Epithelial cell of esophagus (primary cell): ENCODE measurements at regions not wholly inside any gene's neighbourhood (a gene's known extent, or its start where the extent isn't known, plus 50 kb on each side); places are given as distances from the start of the nearest gene placed in this dataset.

Source experiments
- DNase-seq: peaks from one replicate; pipeline ENCODE4 v3.0.0; 2010; ENCODE audit warnings: low read depth
- H3K4me3 ChIP-seq: 2 replicates; pipeline ENCODE4 v1.5.1; 2011; ENCODE audit warnings: mild to moderate bottlenecking, low read length, control low read depth
- TF ChIP-seq, protein P1 (sequence below): IDR thresholded peaks from 2 replicates; pipeline ENCODE4 v1.5.1; 2011; ENCODE audit warnings: low read depth, mild to moderate bottlenecking, low read length, control low read depth, inconsistent platforms; ENCODE audit not compliant: insufficient read depth; ENCODE audit errors: missing control alignments

DNA sequence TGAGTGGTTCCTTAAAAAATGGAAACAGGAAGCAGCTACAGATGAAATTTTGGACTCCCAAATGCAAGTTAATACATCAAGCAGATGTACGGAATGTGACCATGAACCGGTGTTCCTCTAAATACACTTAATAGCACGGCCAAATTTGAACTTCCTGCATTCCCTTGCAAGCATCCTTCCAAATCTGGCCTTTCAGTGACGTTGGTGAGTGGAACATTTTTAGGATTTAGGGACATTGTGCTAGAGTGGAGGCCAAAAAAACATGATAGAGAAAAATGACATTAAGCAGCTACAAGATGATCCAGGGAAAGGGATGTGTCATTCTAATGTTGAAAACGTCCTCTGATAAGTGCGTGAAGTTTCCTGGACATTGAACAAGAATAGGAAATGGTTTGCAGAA is 62.1 kb downstream of the CTAGE1 start:
- H3K4me3 ChIP-seq = no peak overlapping the region
- no peak for DNase-seq
- TF ChIP-seq, protein P1, sequence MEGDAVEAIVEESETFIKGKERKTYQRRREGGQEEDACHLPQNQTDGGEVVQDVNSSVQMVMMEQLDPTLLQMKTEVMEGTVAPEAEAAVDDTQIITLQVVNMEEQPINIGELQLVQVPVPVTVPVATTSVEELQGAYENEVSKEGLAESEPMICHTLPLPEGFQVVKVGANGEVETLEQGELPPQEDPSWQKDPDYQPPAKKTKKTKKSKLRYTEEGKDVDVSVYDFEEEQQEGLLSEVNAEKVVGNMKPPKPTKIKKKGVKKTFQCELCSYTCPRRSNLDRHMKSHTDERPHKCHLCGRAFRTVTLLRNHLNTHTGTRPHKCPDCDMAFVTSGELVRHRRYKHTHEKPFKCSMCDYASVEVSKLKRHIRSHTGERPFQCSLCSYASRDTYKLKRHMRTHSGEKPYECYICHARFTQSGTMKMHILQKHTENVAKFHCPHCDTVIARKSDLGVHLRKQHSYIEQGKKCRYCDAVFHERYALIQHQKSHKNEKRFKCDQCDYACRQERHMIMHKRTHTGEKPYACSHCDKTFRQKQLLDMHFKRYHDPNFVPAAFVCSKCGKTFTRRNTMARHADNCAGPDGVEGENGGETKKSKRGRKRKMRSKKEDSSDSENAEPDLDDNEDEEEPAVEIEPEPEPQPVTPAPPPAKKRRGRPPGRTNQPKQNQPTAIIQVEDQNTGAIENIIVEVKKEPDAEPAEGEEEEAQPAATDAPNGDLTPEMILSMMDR = no peak

DNA sequence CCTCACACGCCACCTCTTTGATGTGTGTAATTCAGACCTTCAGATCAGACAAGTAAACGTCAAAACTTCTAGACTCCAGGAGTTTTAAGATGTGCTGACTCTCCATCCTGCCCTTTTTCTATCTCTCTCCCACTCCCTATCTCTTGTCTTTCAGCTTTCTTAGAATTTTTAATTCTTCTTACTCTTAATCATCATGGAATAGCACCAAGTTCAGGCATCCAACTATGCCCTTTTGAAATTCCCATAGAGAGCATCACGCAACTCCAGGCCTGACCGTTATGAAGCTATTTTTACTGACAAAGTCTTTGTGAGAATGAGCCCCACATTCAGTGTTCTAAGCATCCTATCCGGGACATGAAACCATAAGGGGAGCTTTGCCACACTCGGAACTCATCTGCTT is 62.6 kb downstream of the CTAGE1 start:
- TF ChIP-seq, protein P1 = no peak
- DNase-seq = no peak
- no peak overlapping the region for H3K4me3 ChIP-seq

DNA sequence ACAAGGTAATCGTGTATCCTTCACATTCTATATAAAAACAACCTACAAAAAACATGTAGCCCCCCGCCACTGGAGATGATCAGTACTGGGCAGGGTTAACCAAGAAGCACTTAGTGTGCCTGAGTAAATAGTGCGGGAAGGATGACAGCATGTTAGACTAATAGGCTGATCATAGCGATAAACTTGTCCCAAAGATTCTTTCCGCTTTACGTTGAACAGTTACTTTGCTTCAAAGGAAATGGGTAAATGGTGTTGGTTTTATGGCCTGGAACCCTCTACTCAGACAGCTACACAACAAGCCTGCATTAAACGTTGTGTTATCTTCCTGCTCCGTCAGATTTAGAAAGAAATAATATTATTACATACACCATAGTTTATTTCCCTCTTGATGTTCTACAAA is 67.7 kb downstream of the CTAGE1 start:
- TF ChIP-seq, protein P1 = no peak
- no peak for DNase-seq
- no peak overlapping the region for H3K4me3 ChIP-seq

DNA sequence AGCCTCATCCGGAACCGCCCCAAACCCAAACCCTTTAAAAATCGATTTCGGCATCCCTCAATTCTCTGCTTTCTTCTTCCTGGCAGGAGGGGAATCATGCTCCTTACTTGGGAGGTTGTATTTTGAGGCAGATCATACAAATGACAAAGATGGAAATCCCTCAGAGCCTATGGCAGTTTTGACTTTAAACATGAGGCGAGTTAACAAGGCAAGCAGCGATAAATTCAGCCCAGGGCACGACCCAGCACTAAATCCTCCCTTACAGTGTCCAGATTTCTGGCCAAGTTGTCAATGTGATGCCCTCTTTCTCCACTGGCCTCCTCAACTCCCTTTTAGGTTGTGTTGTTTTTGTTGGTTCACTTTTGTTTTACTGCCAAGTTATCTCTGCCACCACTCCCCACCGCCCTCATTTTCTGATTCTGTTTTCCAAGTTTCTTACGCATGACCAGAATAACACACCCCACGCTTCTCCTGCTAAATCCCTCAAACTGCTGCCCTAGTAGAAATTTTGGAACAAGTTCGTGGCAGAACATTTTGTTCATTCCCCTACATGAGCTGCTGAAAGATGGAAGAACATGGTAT is 68.3 kb downstream of the CTAGE1 start:
- no peak for DNase-seq
- H3K4me3 ChIP-seq = peak overlapping the region; percentile 55
- TF ChIP-seq, protein P1 = no peak

DNA sequence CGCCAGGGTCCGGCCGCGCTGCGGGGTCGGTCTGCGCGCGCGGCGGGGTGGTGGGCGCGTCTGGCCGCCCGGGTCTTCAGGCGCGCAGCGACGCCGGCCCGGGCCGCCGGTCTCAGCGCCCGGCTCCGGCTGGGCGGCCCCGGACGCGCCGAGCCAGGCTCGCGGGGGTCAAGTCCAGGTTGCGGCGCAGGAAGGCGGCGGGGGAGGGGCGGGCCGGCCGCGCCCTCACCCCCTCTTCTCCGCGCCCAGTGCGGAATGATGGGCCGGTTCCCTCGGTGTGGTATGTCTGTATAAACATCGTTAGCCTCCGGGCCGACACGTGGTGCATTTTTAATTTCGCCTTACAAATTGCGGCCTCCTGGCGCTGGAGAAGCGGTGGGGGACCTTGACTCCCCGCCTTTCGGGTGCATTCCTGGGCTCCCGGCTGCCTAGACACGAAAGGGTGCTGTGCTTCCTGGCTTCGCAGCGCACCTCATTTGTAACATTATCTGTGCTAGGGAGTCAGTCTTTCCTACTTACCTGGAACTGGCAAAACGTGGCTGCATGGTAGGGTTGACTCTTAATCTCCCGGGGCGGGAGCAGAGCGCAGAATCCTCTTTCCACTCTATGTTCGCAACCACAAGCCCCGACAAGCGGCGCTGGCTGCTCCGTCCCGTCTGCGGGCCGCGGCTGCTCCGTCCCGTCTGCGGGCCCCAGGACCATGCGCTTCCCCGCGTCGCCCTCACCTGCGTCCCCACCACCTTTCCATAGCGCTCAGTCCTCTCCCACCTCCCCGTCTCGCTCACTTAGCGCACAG is 69.0 kb downstream of the CTAGE1 start:
- peak; percentile 61 for DNase-seq

DNA sequence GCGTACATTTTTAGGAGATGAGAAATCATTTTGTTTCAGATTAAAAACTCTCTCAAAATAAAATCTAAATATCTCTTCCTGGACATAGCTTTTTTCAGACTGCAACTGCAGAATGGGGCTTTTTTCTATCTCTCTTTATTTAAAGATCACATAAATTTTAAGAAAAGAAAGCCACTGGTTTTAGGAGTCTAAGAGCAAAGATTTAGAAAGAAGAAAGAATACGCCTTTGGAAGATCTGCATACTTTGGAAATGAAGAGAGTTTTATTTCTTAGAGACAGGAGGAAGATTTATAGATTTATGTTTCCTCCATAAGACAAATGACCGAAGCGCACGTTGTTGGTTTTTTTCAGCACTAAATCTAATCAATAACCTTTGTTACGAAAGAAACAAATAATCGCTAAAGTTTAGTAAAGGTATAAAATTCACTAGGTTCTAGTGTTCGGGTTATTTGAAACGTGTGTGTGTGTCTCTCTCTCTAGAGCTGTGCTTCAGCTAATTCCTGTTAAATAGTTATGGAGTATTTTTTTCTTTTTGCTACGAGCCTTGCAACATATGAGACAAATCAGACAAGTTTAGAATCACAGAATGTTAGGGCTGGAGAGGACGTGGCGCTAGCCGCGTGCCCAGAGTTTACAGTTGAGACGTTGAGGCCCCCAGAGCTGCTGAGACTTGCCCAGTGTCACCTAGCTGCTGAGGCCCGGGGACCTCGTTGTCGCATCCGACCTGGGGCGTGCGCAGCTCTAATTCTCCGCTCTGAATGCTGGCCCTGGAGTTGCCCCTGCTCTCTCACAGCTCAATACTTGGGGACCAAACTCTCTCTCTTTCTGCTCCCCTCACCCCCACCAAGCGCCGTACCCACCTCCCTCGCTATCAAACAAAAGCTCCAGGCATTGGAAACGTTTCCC is 69.9 kb downstream of the CTAGE1 start:
- H3K4me3 ChIP-seq = peak overlapping the region; percentile 21
- TF ChIP-seq, protein P1 = no peak
- DNase-seq = peak; percentile 8

More for the DNA sequence above, 69.0 kb downstream of the CTAGE1 start:
- H3K4me3 ChIP-seq = peak overlapping the region; percentile 55
- TF ChIP-seq, protein P1 = no peak
